ENCODE measurements at regions not wholly inside any gene's neighbourhood (a gene's known extent, or its start where the extent isn't known, plus 50 kb on each side); places are given as distances from the start of the nearest gene placed in this dataset.

DNA sequence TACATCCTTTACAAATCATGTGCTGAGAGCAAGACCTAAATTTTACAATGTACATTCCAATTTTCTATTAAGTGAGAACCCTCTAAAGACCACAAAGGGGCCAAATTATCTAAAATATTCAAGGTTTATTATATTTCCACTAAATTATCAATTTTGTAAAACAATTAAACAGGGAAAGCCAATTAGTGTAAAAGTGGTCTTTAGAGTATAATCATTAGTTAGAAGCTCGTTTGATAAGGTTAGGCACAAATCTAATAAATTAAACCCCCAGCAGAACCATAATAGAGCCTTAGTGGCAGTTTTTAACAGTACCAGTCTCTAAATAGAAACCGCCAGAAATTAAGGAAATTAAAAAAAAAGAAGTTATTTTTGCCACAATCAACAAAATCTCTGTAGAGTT is 249.1 kb upstream of the MANEA start:
- Histone ChIP-seq H3K4me1 (ENCODE audit: control insufficient read depth in 1 of 2, insufficient read depth in 2 of 2, low read depth in 1 of 2, low read length in 1 of 2) (no peaks in the 10 kb centered on the region), H3K27me3 (ENCODE audit: insufficient read depth) (no peaks in the 10 kb centered on the region), H3K4me3 (ENCODE audit: low read depth in 2 of 2, low read length in 1 of 2) (no peak overlapping the region), H3K9me3 (no peaks in the 10 kb centered on the region), H3K4me2 (no peak overlapping the region), H3K9ac (no peak overlapping the region), H3F3A (replicated peaks; ENCODE audit: insufficient read depth) (no peaks in the 10 kb centered on the region), H2AFZ (ENCODE audit: low read depth) (no peak overlapping the region), H3K79me2 (ENCODE audit: insufficient read depth) (no peaks in the 10 kb centered on the region), H3K9me2 (no peaks in the 10 kb centered on the region), H4K20me1 (ENCODE audit: insufficient read depth) (no peaks in the 10 kb centered on the region), H3K36me3 (replicated peaks in 1 of 2; ENCODE audit: control insufficient read depth in 1 of 2, insufficient read depth in 2 of 2, low read length in 1 of 2) (no peaks in the 10 kb centered on the region), H3K27ac (ENCODE audit: low read depth in 2 of 2, low read length in 1 of 2) (no peak overlapping the region)
- ChIA-PET CTCF (no interaction called here), POLR2A (no interaction called here)
- no peak for DNase-seq
- no peak for TF ChIP-seq FOSL2 (IDR thresholded peaks at IDR 0.05; ENCODE audit: borderline replicate concordance, low read depth)
- TF ChIP-seq SMC3 (IDR thresholded peaks at IDR 0.05; ENCODE audit: low read depth, low read length): no peak
- TF ChIP-seq USF1 (IDR thresholded peaks at IDR 0.05; ENCODE audit: borderline replicate concordance, low read depth): no peak
- no peak for TF ChIP-seq REST (IDR thresholded peaks at IDR 0.05; ENCODE audit: low read depth, low read length)
- TF ChIP-seq GABPA (IDR thresholded peaks at IDR 0.05; ENCODE audit: low read depth): no peak
- TF ChIP-seq ELF1 (IDR thresholded peaks at IDR 0.05): no peak
- TF ChIP-seq IRF3 (IDR thresholded peaks at IDR 0.05; ENCODE audit: low read depth, low read length): no peak
- TF ChIP-seq POLR2AphosphoS5 (IDR thresholded peaks at IDR 0.05; ENCODE audit: low read depth, low read length): no peak
- TF ChIP-seq TEAD4 (IDR thresholded peaks at IDR 0.05; ENCODE audit: borderline replicate concordance, insufficient read depth): no peak
- 34% methylated on average over 2 of the region's 2 CpGs for WGBS (ENCODE audit: low lambda C conversion rate)

DNA sequence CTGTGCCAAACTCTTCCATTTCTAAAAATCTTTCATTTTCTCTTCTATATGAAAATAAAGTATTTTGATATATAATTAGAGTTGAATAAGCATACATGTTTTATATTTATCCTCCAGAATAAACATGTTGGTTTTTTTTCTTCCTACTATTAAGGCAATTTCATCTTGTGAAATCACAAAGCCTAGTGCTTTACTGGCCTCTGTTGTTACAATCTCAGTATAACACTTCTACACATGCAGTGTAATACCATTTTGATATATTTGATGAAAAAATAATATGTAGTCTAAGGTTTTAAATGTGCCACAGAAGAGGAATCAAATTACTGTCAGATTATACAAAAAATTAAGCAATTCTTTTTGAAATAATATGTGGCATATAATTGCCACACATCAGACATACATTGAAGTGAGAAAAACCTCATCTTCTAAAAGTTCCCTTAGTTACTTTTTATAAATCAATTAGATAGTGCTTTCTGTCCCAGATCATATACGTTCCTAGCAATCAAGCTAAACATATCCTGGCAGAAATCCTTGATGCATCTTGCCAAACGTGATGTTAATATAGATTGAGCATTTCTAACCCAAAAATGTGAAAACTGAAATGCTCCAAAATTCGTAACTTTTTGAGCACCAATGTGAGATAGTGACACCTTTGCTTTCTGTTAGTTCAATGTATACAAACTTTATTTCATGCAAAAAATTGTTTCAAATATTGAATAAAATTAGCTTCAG is 225.1 kb upstream of the MANEA start:
- DNase-seq: no peak

More for the DNA sequence above, 225.1 kb upstream of the MANEA start:
- H3K9me2 ChIP-seq: no peaks in the 10 kb centered on the region
- no peaks in the 10 kb centered on the region for H3F3A ChIP-seq (replicated peaks; ENCODE audit: insufficient read depth)
- H3K4me2 ChIP-seq: no peak overlapping the region
- H3K27me3 ChIP-seq (ENCODE audit: insufficient read depth): no peaks in the 10 kb centered on the region
- no peak overlapping the region for H2AFZ ChIP-seq (ENCODE audit: low read depth)
- H3K79me2 ChIP-seq (ENCODE audit: insufficient read depth): no peaks in the 10 kb centered on the region
- 23% methylated on average over 3 of the region's 3 CpGs for WGBS (ENCODE audit: low lambda C conversion rate)
- POLR2A ChIA-PET: no interaction called here
- H4K20me1 ChIP-seq (ENCODE audit: insufficient read depth): no peaks in the 10 kb centered on the region
- CTCF ChIA-PET: interaction anchor here (0.6 to 2.5 kb wide), 2 partner anchors 13 to 150 kb away, joined by 4 to 7 read pairs; no protein-coding TSS in a partner anchor
- H3K9ac ChIP-seq: no peak overlapping the region
- no peak overlapping the region for H3K27ac ChIP-seq (ENCODE audit: low read depth in 2 of 2, low read length in 1 of 2)
- H3K9me3 ChIP-seq: no peaks in the 10 kb centered on the region
- no peak for TF ChIP-seq TEAD4 (IDR thresholded peaks at IDR 0.05; ENCODE audit: borderline replicate concordance, insufficient read depth)
- no peak for TF ChIP-seq YY1 (IDR thresholded peaks at IDR 0.05; ENCODE audit: low read depth)
- TF ChIP-seq, protein P1, sequence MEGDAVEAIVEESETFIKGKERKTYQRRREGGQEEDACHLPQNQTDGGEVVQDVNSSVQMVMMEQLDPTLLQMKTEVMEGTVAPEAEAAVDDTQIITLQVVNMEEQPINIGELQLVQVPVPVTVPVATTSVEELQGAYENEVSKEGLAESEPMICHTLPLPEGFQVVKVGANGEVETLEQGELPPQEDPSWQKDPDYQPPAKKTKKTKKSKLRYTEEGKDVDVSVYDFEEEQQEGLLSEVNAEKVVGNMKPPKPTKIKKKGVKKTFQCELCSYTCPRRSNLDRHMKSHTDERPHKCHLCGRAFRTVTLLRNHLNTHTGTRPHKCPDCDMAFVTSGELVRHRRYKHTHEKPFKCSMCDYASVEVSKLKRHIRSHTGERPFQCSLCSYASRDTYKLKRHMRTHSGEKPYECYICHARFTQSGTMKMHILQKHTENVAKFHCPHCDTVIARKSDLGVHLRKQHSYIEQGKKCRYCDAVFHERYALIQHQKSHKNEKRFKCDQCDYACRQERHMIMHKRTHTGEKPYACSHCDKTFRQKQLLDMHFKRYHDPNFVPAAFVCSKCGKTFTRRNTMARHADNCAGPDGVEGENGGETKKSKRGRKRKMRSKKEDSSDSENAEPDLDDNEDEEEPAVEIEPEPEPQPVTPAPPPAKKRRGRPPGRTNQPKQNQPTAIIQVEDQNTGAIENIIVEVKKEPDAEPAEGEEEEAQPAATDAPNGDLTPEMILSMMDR (IDR thresholded peaks at IDR 0.05): peak; percentile 48
- peak; percentile 26; the same call in 1 of the 2 replicates for TF ChIP-seq SMC3 (IDR thresholded peaks at IDR 0.05; ENCODE audit: low read depth, low read length)
- TF ChIP-seq RAD21 (IDR thresholded peaks at IDR 0.05; ENCODE audit: low read length): peak; percentile 71
- H3K4me1 ChIP-seq (ENCODE audit: control insufficient read depth in 1 of 2, insufficient read depth in 2 of 2, low read depth in 1 of 2, low read length in 1 of 2): no peaks in the 10 kb centered on the region
- H3K36me3 ChIP-seq (replicated peaks in 1 of 2; ENCODE audit: control insufficient read depth in 1 of 2, insufficient read depth in 2 of 2, low read length in 1 of 2): no peaks in the 10 kb centered on the region
- no peak overlapping the region for H3K4me3 ChIP-seq (ENCODE audit: low read depth in 2 of 2, low read length in 1 of 2)
